ENCODE measurements at regions not wholly inside any gene's neighbourhood (a gene's known extent, or its start where the extent isn't known, plus 50 kb on each side); places are given as distances from the start of the nearest gene placed in this dataset.

GRCh38 chr17:77736199-77736585 lies 222.3 kb upstream of the TNRC6C start:
- DNase-seq = no peak

- no peak for DNase-seq
These were observed 221.8 kb upstream of the TNRC6C start for GRCh38 chr17:77736721-77737120.

GRCh38 chr17:77737442-77738265 lies 220.8 kb upstream of the TNRC6C start:
- DNase-seq = no peak

GRCh38 chr17:77738751-77739531 lies 219.6 kb upstream of the TNRC6C start:
- no peak for DNase-seq

- DNase-seq = no peak
These were observed 218.0 kb upstream of the TNRC6C start for GRCh38 chr17:77740481-77740880.

- peak in 5 of 6 experiments; percentile 6 to 64 (median 29) for DNase-seq
These were observed 217.4 kb upstream of the TNRC6C start for GRCh38 chr17:77741109-77741508.

- DNase-seq = no peak
These were observed 215.9 kb upstream of the TNRC6C start for GRCh38 chr17:77742579-77742978.

- no peak for DNase-seq
These were observed 214.2 kb upstream of the TNRC6C start for GRCh38 chr17:77744066-77744988.

GRCh38 chr17:77745702-77746101 lies 212.8 kb upstream of the TNRC6C start:
- DNase-seq = no peak

GRCh38 chr17:77746393-77746792 lies 212.1 kb upstream of the TNRC6C start:
- no peak for DNase-seq

GRCh38 chr17:77746896-77747554 lies 211.5 kb upstream of the TNRC6C start:
- DNase-seq = no peak

GRCh38 chr17:77748436-77748835 lies 210.1 kb upstream of the TNRC6C start:
- no peak for DNase-seq

GRCh38 chr17:77749321-77749751 lies 209.2 kb upstream of the TNRC6C start:
- no peak for DNase-seq

GRCh38 chr17:77749989-77750388 lies 208.5 kb upstream of the TNRC6C start:
- DNase-seq = no peak

- DNase-seq = no peak
These were observed 208.0 kb upstream of the TNRC6C start for GRCh38 chr17:77750427-77751043.

- DNase-seq = no peak
These were observed 205.3 kb upstream of the TNRC6C start for GRCh38 chr17:77753246-77753645.

GRCh38 chr17:77753691-77754245 lies 204.7 kb upstream of the TNRC6C start:
- DNase-seq = no peak

GRCh38 chr17:77754956-77755355 lies 203.5 kb upstream of the TNRC6C start:
- no peak for DNase-seq

GRCh38 chr17:77755410-77755963 lies 203.0 kb upstream of the TNRC6C start:
- DNase-seq = no peak

GRCh38 chr17:77756028-77756427 lies 202.5 kb upstream of the TNRC6C start:
- DNase-seq = no peak

GRCh38 chr17:77756846-77757560 lies 201.5 kb upstream of the TNRC6C start:
- DNase-seq = no peak

Measured in stimulated activated naive CD4-positive, alpha-beta T cell (primary cell).